GM06990 (cell line): ENCODE measurements at regions not wholly inside any gene's neighbourhood (a gene's known extent, or its start where the extent isn't known, plus 50 kb on each side); places are given as distances from the start of the nearest gene placed in this dataset.
"Not testable (repeated sequence)": the region's sequence is repeated elsewhere in the genome, so short reads cannot be mapped to it uniquely, and the experiment has no call there.

ENCODE experiments used
- DNase-seq: peaks from one replicate; pipeline ENCODE4 v3.0.0-alpha.2; 2011; ENCODE audit not compliant: insufficient read length; ENCODE audit errors: extremely low read depth
- H3K27me3 ChIP-seq: replicated peaks from 2 replicates; pipeline ENCODE4 v1.6.0; 2011; ENCODE audit warnings: low read length; ENCODE audit not compliant: control insufficient read depth, insufficient read depth
- H3K36me3 ChIP-seq: 2 replicates; pipeline ENCODE4 v1.5.1; 2011; ENCODE audit warnings: low read length; ENCODE audit not compliant: control insufficient read depth, insufficient read depth
- H3K4me3 ChIP-seq: replicated peaks from 2 replicates; pipeline ENCODE4 v1.5.1; 2011; ENCODE audit warnings: low read depth, mild to moderate bottlenecking, control low read depth, low read length
- CTCF ChIP-seq: IDR thresholded peaks from 2 replicates; pipeline ENCODE4 v1.5.1; 2011; ENCODE audit warnings: low read length, control low read depth, mild to moderate bottlenecking, inconsistent platforms; ENCODE audit not compliant: insufficient read depth, poor library complexity, severe bottlenecking

GRCh38 chr2:104975851-104976250 lies 62.0 kb upstream of the MRPS9 start:
- DNase-seq, result no peak
- TF ChIP-seq CTCF, result no peak
- Histone ChIP-seq H3K27me3 (no peaks in the 10 kb centered on the region), H3K36me3 (no peaks in the 10 kb centered on the region), H3K4me3 (no peak overlapping the region)

- DNase-seq, result peak; percentile 68
- H3K36me3 ChIP-seq, result no peaks in the 10 kb centered on the region
- H3K4me3 ChIP-seq, result no peak overlapping the region; the same call in 1 of the 2 replicates
- H3K27me3 ChIP-seq, result no peaks in the 10 kb centered on the region
- peak; percentile 63 for TF ChIP-seq CTCF
These were observed 61.2 kb upstream of the MRPS9 start for GRCh38 chr2:104976603-104977120.

GRCh38 chr2:104977958-104978357 lies 59.9 kb upstream of the MRPS9 start:
- no peak for DNase-seq
- H3K27me3 ChIP-seq, result no peaks in the 10 kb centered on the region
- no peak for TF ChIP-seq CTCF
- no peak overlapping the region for H3K4me3 ChIP-seq
- no peaks in the 10 kb centered on the region for H3K36me3 ChIP-seq

- DNase-seq, H3K4me3 ChIP-seq, H3K36me3 ChIP-seq, H3K27me3 ChIP-seq: not testable (repeated sequence)
These were observed 58.1 kb upstream of the MRPS9 start for GRCh38 chr2:104979786-104980185.

GRCh38 chr2:104982111-104982510 lies 55.8 kb upstream of the MRPS9 start:
- Histone ChIP-seq H3K36me3 (no peaks in the 10 kb centered on the region), H3K27me3 (no peaks in the 10 kb centered on the region)

More at GRCh38 chr2:104982111-104982510, 55.8 kb upstream of the MRPS9 start:
- H3K4me3 ChIP-seq, result no peak overlapping the region
- DNase-seq, result no peak
- no peak for TF ChIP-seq CTCF
